H1 (cell line): ENCODE measurements at regions not wholly inside any gene's neighbourhood (a gene's known extent, or its start where the extent isn't known, plus 50 kb on each side); places are given as distances from the start of the nearest gene placed in this dataset.

Experiments used
- CTCF ChIA-PET: fragments of 300-600 bp; sonication (Branson Sonifier 250); formaldehyde crosslinking; loops from one replicate; lab custom pipeline; 2021; ENCODE audit not compliant: partially characterized antibody; lab: Charles Lee
- POLR2A ChIA-PET: fragments of 300-600 bp; sonication (Branson Sonifier 250); formaldehyde crosslinking; loops from one replicate; lab custom pipeline; 2021; ENCODE audit warnings: inconsistent platforms; ENCODE audit not compliant: partially characterized antibody; lab: Charles Lee
- DNase-seq, 2 experiments: peaks; one replicate each; pipeline versions ENCODE4 v3.0.0 to v3.0.0-alpha.2; 2010 to 2022; ENCODE audit warnings: low spot score in 2 of 2, low read depth in 1 of 2, mixed read lengths in 1 of 2
- FAIRE-seq: peaks from 2 replicates; lab custom pipeline; 2011; peaks lifted over from hg19 to GRCh38; lab: Jason Lieb, UNC
- H2AFZ ChIP-seq: 2 replicates; pipeline ENCODE4 v1.8.1; 2012; ENCODE audit warnings: low read length, inconsistent platforms
- H2AK5ac ChIP-seq: 2 replicates; pipeline ENCODE4 v1.6.1; 2013; ENCODE audit warnings: low read depth, low read length
- H2BK120ac ChIP-seq: replicated peaks from 2 replicates; pipeline ENCODE3; 2013; ENCODE audit warnings: low read depth, low read length, inconsistent platforms
- H2BK12ac ChIP-seq: 2 replicates; pipeline ENCODE4 v1.6.1; 2013; ENCODE audit warnings: low read depth, low read length
- H2BK15ac ChIP-seq: 2 replicates; pipeline ENCODE4 v1.6.1; 2013; ENCODE audit warnings: low read length
- H2BK20ac ChIP-seq: 2 replicates; pipeline ENCODE4 v1.6.1; 2013; ENCODE audit warnings: low read length
- H2BK5ac ChIP-seq: 2 replicates; pipeline ENCODE4 v1.6.1; 2013; ENCODE audit warnings: low read depth, low read length
- H3K14ac ChIP-seq: 2 replicates; pipeline ENCODE4 v1.6.1; 2013; ENCODE audit warnings: inconsistent platforms; ENCODE audit not compliant: insufficient read length
- H3K18ac ChIP-seq: 2 replicates; pipeline ENCODE4 v1.6.1; 2013; ENCODE audit warnings: low read length; ENCODE audit errors: extremely low read depth
- H3K23ac ChIP-seq: 2 replicates; pipeline ENCODE4 v1.6.1; 2013; ENCODE audit warnings: inconsistent platforms; ENCODE audit not compliant: insufficient read length
- H3K23me2 ChIP-seq: 2 replicates; pipeline ENCODE4 v1.6.1; 2013; ENCODE audit warnings: low read depth, low read length
- H3K27ac ChIP-seq: 2 replicates; pipeline ENCODE4 v1.6.1; 2011; ENCODE audit warnings: low read depth, low read length, inconsistent platforms
- H3K27me3 ChIP-seq, 4 experiments: replicated peaks in 1 of 4; 1 replicate in 1 of 4; 2 replicates in 3 of 4; pipeline versions ENCODE4 v1.6.1 to v1.8.1; 2011 to 2013; ENCODE audit warnings: low read length in 3 of 4, mild to moderate bottlenecking in 3 of 4, inconsistent platforms in 2 of 4, mixed read lengths in 2 of 4, moderate library complexity in 1 of 4; ENCODE audit not compliant: control insufficient read depth in 3 of 4, insufficient read depth in 3 of 4; ENCODE audit errors: extremely low read depth in 1 of 4
- H3K36me3 ChIP-seq, 4 experiments: 2 replicates each; pipeline versions ENCODE4 v1.6.1 to v1.8.1; 2011 to 2013; ENCODE audit warnings: mild to moderate bottlenecking in 4 of 4, low read length in 3 of 4, moderate library complexity in 2 of 4, control low read depth in 1 of 4, inconsistent platforms in 1 of 4; ENCODE audit not compliant: insufficient read depth in 4 of 4, control insufficient read depth in 2 of 4
- H3K4ac ChIP-seq: replicated peaks from 2 replicates; pipeline ENCODE3; 2013; ENCODE audit warnings: low read length, low read depth, mixed read lengths, inconsistent platforms; ENCODE audit not compliant: insufficient read length
- H3K4me1 ChIP-seq, 4 experiments: replicated peaks in 1 of 4; 1 replicate in 1 of 4; 2 replicates in 3 of 4; pipeline versions ENCODE4 v1.6.1 to v1.8.1; 2011 to 2013; ENCODE audit warnings: low read length in 3 of 4, inconsistent platforms in 2 of 4, mixed read lengths in 1 of 4; ENCODE audit not compliant: insufficient read depth in 4 of 4, control insufficient read depth in 3 of 4
- H3K4me2 ChIP-seq, 2 experiments: 2 replicates each; pipeline versions ENCODE4 v1.6.1 to v1.8.1; 2011 to 2013; ENCODE audit warnings: low read depth in 2 of 2, low read length in 2 of 2, control low read depth in 1 of 2, inconsistent platforms in 1 of 2, mild to moderate bottlenecking in 1 of 2; ENCODE audit not compliant: insufficient read depth in 1 of 2
- H3K4me3 ChIP-seq, 4 experiments: fragments of 200-600, 300-600 bp in 1 of 4; sonication (generic), shearing (Covaris generic), sonication (Bioruptor Twin) in 1 of 4; 2 replicates each; pipeline versions ENCODE4 v1.5.1 to v1.8.1; 2011 to 2016; ENCODE audit warnings: low read length in 4 of 4, low read depth in 3 of 4, control low read depth in 2 of 4, inconsistent platforms in 2 of 4, mild to moderate bottlenecking in 2 of 4, mixed read lengths in 1 of 4, moderate library complexity in 1 of 4; ENCODE audit not compliant: insufficient read depth in 2 of 4; ENCODE audit errors: extremely low read depth in 1 of 4
- H3K56ac ChIP-seq: replicated peaks from 2 replicates; pipeline ENCODE3; 2013; ENCODE audit warnings: low read depth, mild to moderate bottlenecking, mixed read lengths, low read length, inconsistent platforms; ENCODE audit not compliant: insufficient read length
- H3K79me1 ChIP-seq: 2 replicates; pipeline ENCODE4 v1.6.1; 2013; ENCODE audit warnings: low read depth, low read length, control low read depth
- H3K79me2 ChIP-seq, 2 experiments: 2 replicates each; pipeline versions ENCODE4 v1.6.1 to v1.8.1; 2012 to 2013; ENCODE audit warnings: low read length in 2 of 2, mild to moderate bottlenecking in 2 of 2, inconsistent platforms in 1 of 2; ENCODE audit not compliant: insufficient read depth in 2 of 2, control insufficient read depth in 1 of 2
- H3K9ac ChIP-seq, 4 experiments: replicated peaks in 1 of 4; 1 replicate in 1 of 4; 2 replicates in 3 of 4; pipeline versions ENCODE4 v1.6.1 to v1.8.1; 2011 to 2013; ENCODE audit warnings: low read depth in 3 of 4, low read length in 3 of 4, control low read depth in 2 of 4, mild to moderate bottlenecking in 2 of 4, moderate library complexity in 2 of 4, inconsistent platforms in 1 of 4; ENCODE audit errors: extremely low read depth in 1 of 4
- H3K9me3 ChIP-seq, 2 experiments: 2 replicates each; pipeline versions ENCODE4 v1.6.1 to v1.8.1; 2012 to 2013; ENCODE audit warnings: mild to moderate bottlenecking in 2 of 2, moderate library complexity in 2 of 2, control low read depth in 1 of 2, inconsistent platforms in 1 of 2, low read depth in 1 of 2, low read length in 1 of 2, mixed read lengths in 1 of 2; ENCODE audit not compliant: insufficient read depth in 2 of 2
- H4K20me1 ChIP-seq, 2 experiments: replicated peaks in 1 of 2; 2 replicates each; pipeline versions ENCODE3 to v1.8.1; 2011 to 2013; ENCODE audit warnings: inconsistent platforms in 2 of 2, low read length in 2 of 2, mild to moderate bottlenecking in 1 of 2; ENCODE audit not compliant: insufficient read depth in 2 of 2, control insufficient read depth in 1 of 2
- H4K5ac ChIP-seq: 2 replicates; pipeline ENCODE4 v1.6.1; 2013; ENCODE audit warnings: low read length, low read depth, mixed read lengths, inconsistent platforms; ENCODE audit not compliant: insufficient read length
- H4K8ac ChIP-seq: 2 replicates; pipeline ENCODE4 v1.8.0; 2013; ENCODE audit warnings: mild to moderate bottlenecking, moderate library complexity, low read length, inconsistent platforms; ENCODE audit not compliant: insufficient read depth; ENCODE audit errors: extremely low read depth
- H4K91ac ChIP-seq: replicated peaks from 2 replicates; pipeline ENCODE3; 2013; ENCODE audit warnings: low read length, mixed read lengths, inconsistent platforms; ENCODE audit not compliant: insufficient read length
- BCL11A ChIP-seq, 2 experiments: IDR thresholded peaks; one replicate each; pipeline ENCODE4 v1.6.1; 2011; ENCODE audit warnings: low read depth in 2 of 2, low read length in 2 of 2, mild to moderate bottlenecking in 2 of 2
- SP1 ChIP-seq: IDR thresholded peaks from 2 replicates; pipeline ENCODE4 v1.6.1; 2011; ENCODE audit warnings: low read depth, low read length
- SP4 ChIP-seq: IDR thresholded peaks from 2 replicates; pipeline ENCODE4 v1.6.1; 2012; ENCODE audit warnings: low read length, inconsistent platforms
- WGBS, 2 experiments: shearing (Covaris generic) in 1 of 2; methylation state at CpG; one replicate each; pipeline versions ENCODE4 v1.1.6 to v1.1.7; 2013 to 2015; ENCODE audit warnings: low lambda C conversion rate in 2 of 2, mixed read lengths in 2 of 2, inconsistent platforms in 1 of 2, low coverage in 1 of 2, missing lambda C conversion rate in 1 of 2; ENCODE audit not compliant: insufficient replicate concordance in 2 of 2, insufficient coverage in 1 of 2, insufficient read length in 1 of 2; ENCODE audit errors: extremely low coverage in 1 of 2, missing lambda C conversion rate in 1 of 2; 5-methylcytosine and 5-hydroxymethylcytosine counted together

DNA sequence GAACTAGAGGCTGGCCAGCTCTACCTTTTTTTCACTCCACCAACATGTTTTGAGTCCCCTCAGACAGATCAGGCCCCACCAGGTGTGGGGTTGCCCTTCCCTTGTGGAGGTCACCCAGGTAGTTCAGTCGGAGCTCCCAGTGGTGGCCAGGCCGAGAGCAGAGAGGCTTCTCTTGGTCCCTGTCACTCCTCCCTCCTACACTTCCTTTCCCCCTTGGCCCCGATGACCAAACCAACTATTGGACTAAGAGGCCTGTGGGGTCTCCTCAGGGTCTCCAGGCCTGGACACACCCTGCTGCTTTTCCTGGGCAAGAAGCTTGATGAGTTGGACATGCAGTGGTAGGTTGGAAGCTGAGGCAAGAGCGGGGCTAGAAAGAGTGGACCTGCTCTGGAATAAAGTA, 174.8 kb downstream of the ZNF248 start:
- CTCF ChIA-PET: no interaction called here

More for the DNA sequence above, 174.8 kb downstream of the ZNF248 start:
- TF ChIP-seq SP1: no peak
- TF ChIP-seq BCL11A (IDR thresholded peaks at IDR 0.05; ENCODE audit: low read depth in 2 of 2, low read length in 2 of 2): no peak
- no peak for TF ChIP-seq SP4
- no peak overlapping the region for H3K56ac ChIP-seq
- DNase-seq (no peak), FAIRE-seq (no peak)
- H3K4me3 ChIP-seq: no peak overlapping the region
- H3K23ac ChIP-seq: no peak overlapping the region
- no peak overlapping the region for H2BK5ac ChIP-seq
- 76% methylated on average over 4 of the region's 4 CpGs; no CpG with 5 or more reads in 1 of the 2 experiments for WGBS, 2 experiments
- H2AK5ac ChIP-seq: no peak overlapping the region
- peaks cover 83 to 96% of the 10 kb centered on the region in 2 experiments for H3K9me3 ChIP-seq
- no peaks in the 10 kb centered on the region for H3K4me1 ChIP-seq
- H3K79me2 ChIP-seq: no peaks in the 10 kb centered on the region
- no peak overlapping the region for H3K4me2 ChIP-seq
- no peak overlapping the region for H3K14ac ChIP-seq
- no peak overlapping the region for H3K27ac ChIP-seq
- H2BK120ac ChIP-seq: no peak overlapping the region
- H2BK20ac ChIP-seq: no peak overlapping the region
- no peaks in the 10 kb centered on the region for H3K23me2 ChIP-seq
- H2BK15ac ChIP-seq: no peak overlapping the region
- POLR2A ChIA-PET: no interaction called here
- H3K36me3 ChIP-seq: peaks cover 0 to 4% (median 0%) of the 10 kb centered on the region in 4 experiments; a peak in 2 of 8 replicates
- H2AFZ ChIP-seq: no peak overlapping the region
- no peak overlapping the region for H4K5ac ChIP-seq
- no peak overlapping the region for H2BK12ac ChIP-seq
- H4K91ac ChIP-seq: no peak overlapping the region
- H4K8ac ChIP-seq: no peak overlapping the region
- H3K27me3 ChIP-seq: no peaks in the 10 kb centered on the region
- no peak overlapping the region for H3K4ac ChIP-seq
- no peak overlapping the region for H3K9ac ChIP-seq
- no peaks in the 10 kb centered on the region for H3K79me1 ChIP-seq
- H3K18ac ChIP-seq: no peak overlapping the region
- H4K20me1 ChIP-seq: no peaks in the 10 kb centered on the region
